ENCODE measurements at regions not wholly inside any gene's neighbourhood (a gene's known extent, or its start where the extent isn't known, plus 50 kb on each side); places are given as distances from the start of the nearest gene placed in this dataset.
"Not testable (repeated sequence)": the region's sequence is repeated elsewhere in the genome, so short reads cannot be mapped to it uniquely, and the experiment has no call there.

GRCh38 chr18:67126751-67127150 is 389.8 kb downstream of the DSEL start:
- not testable (repeated sequence) for DNase-seq

- DNase-seq = no peak
These were observed 392.6 kb downstream of the DSEL start for GRCh38 chr18:67123901-67124300.

- DNase-seq = no peak
These were observed 398.7 kb downstream of the DSEL start for GRCh38 chr18:67117804-67118203.

- DNase-seq = no peak
These were observed 407.0 kb downstream of the DSEL start for GRCh38 chr18:67109535-67109934.

GRCh38 chr18:67108894-67109293 is 407.6 kb downstream of the DSEL start:
- DNase-seq = no peak

GRCh38 chr18:67104700-67105284 is 411.7 kb downstream of the DSEL start:
- peak; percentile 26 to 28 for DNase-seq

- DNase-seq = no peak
These were observed 422.4 kb downstream of the DSEL start for GRCh38 chr18:67094123-67094522.

GRCh38 chr18:67092141-67092540 is 424.4 kb downstream of the DSEL start:
- DNase-seq = no peak

- DNase-seq = no peak
These were observed 434.9 kb downstream of the DSEL start for GRCh38 chr18:67081482-67082211.

GRCh38 chr18:67080601-67081000 is 435.9 kb downstream of the DSEL start:
- no peak for DNase-seq

- DNase-seq = no peak
These were observed 442.2 kb downstream of the DSEL start for GRCh38 chr18:67074309-67074708.

- DNase-seq = no peak
These were observed 443.7 kb downstream of the DSEL start for GRCh38 chr18:67072791-67073190.

- no peak for DNase-seq
These were observed 447.9 kb downstream of the DSEL start for GRCh38 chr18:67068608-67069007.

GRCh38 chr18:67047334-67047733 is 443.4 kb upstream of the CDH19 start:
- no peak for DNase-seq

- DNase-seq = no peak
These were observed 439.4 kb upstream of the CDH19 start for GRCh38 chr18:67043276-67043675.

GRCh38 chr18:67041334-67041733 is 437.4 kb upstream of the CDH19 start:
- DNase-seq = no peak

GRCh38 chr18:67035026-67035425 is 431.1 kb upstream of the CDH19 start:
- no peak for DNase-seq

GRCh38 chr18:67023059-67023458 is 419.2 kb upstream of the CDH19 start:
- no peak for DNase-seq

GRCh38 chr18:67010919-67011318 is 407.0 kb upstream of the CDH19 start:
- DNase-seq = no peak

GRCh38 chr18:67007999-67008398 is 404.1 kb upstream of the CDH19 start:
- no peak for DNase-seq

- DNase-seq = no peak
These were observed 403.2 kb upstream of the CDH19 start for GRCh38 chr18:67007085-67007484.

- DNase-seq = no peak
These were observed 397.2 kb upstream of the CDH19 start for GRCh38 chr18:67001052-67001451.

- no peak for DNase-seq
These were observed 395.1 kb upstream of the CDH19 start for GRCh38 chr18:66999003-66999402.

- no peak for DNase-seq
These were observed 391.4 kb upstream of the CDH19 start for GRCh38 chr18:66995270-66995669.

- DNase-seq = no peak
These were observed 390.9 kb upstream of the CDH19 start for GRCh38 chr18:66994790-66995189.

Data from stimulated activated CD4-positive, alpha-beta T cell treated with anti-CD3 and anti-CD28 coated beads, Interleukin-2, amount 100 ng/mL, for 48 hours (primary cell).